K562 (cell line): ENCODE measurements at regions not wholly inside any gene's neighbourhood (a gene's known extent, or its start where the extent isn't known, plus 50 kb on each side); places are given as distances from the start of the nearest gene placed in this dataset.

ENCODE experiments used
- E2F1 ChIP-seq: sonication (generic); formaldehyde crosslinking; IDR thresholded peaks from 2 replicates; pipeline ENCODE4 v1.8.1; 2023; ENCODE audit warnings: mild to moderate bottlenecking, missing genetic modification reagents, moderate library complexity
- ETV6 ChIP-seq, 3 experiments: fragments of 150-350 bp in 1 of 3; sonication (generic) in 1 of 3; formaldehyde crosslinking in 1 of 3; IDR thresholded peaks; 2 replicates each; pipeline versions ENCODE4 v1.6.1 to v1.8.0; 2014 to 2022; ENCODE audit warnings: borderline replicate concordance in 2 of 3, low read depth in 2 of 3, antibody characterized with exemption in 1 of 3, low read length in 1 of 3, mild to moderate bottlenecking in 1 of 3, missing genetic modification reagents in 1 of 3
- NFE2 ChIP-seq: IDR thresholded peaks from 2 replicates; pipeline ENCODE4 v1.6.1; 2014; ENCODE audit warnings: antibody characterized with exemption, low read depth
- NR4A1 ChIP-seq, 2 experiments: fragments of 250-450 bp in 1 of 2; fragments of 450-650 bp in 1 of 2; sonication (Bioruptor Pico) in 1 of 2; IDR thresholded peaks; 2 replicates each; pipeline versions ENCODE4 v1.4.0 to v1.6.1; 2016 to 2020; ENCODE audit warnings: mild to moderate bottlenecking in 2 of 2, missing compliant biosample characterization in 1 of 2, missing genetic modification characterization in 1 of 2, moderate library complexity in 1 of 2
- OTX1 ChIP-seq: fragments of 450-650 bp; formaldehyde crosslinking; IDR thresholded peaks from 2 replicates; pipeline ENCODE4 v1.4.0; 2022; ENCODE audit warnings: mild to moderate bottlenecking
- PHB2 ChIP-seq: fragments of 450-650 bp; IDR thresholded peaks from 2 replicates; pipeline ENCODE4 v1.6.1; 2017; ENCODE audit warnings: low read depth
- ZFP36 ChIP-seq: fragments of 150-350 bp; IDR thresholded peaks from 2 replicates; pipeline ENCODE4 v1.6.1; 2018; ENCODE audit warnings: low read length, low read depth; ENCODE audit not compliant: partially characterized antibody
- ZKSCAN1 ChIP-seq: fragments of 150-350 bp; IDR thresholded peaks from 2 replicates; pipeline ENCODE4 v1.6.1; 2016; ENCODE audit warnings: low read depth, low read length
- ZKSCAN8 ChIP-seq: fragments of 200-800 bp; sonication (Bioruptor generic); IDR thresholded peaks from 2 replicates; pipeline ENCODE4 v1.6.1; 2016; ENCODE audit warnings: missing genetic modification characterization, missing compliant biosample characterization
- ZNF175 ChIP-seq: fragments of 200-800 bp; sonication (Bioruptor generic); IDR thresholded peaks from 2 replicates; pipeline ENCODE4 v1.6.1; 2016; ENCODE audit warnings: low read depth, mild to moderate bottlenecking, missing genetic modification characterization, missing compliant biosample characterization
- ZNF263 ChIP-seq: sonication (generic); formaldehyde crosslinking; IDR thresholded peaks from 2 replicates; pipeline ENCODE4 v1.8.0; 2022; ENCODE audit warnings: mild to moderate bottlenecking, missing genetic modification reagents, borderline replicate concordance
- ZNF644 ChIP-seq: fragments of 200-800 bp; sonication (Bioruptor generic); IDR thresholded peaks from 2 replicates; pipeline ENCODE4 v1.6.1; 2016; ENCODE audit warnings: low read depth, missing genetic modification characterization, missing compliant biosample characterization
- TF ChIP-seq, protein P1 (sequence below), 2 experiments: IDR thresholded peaks in 1 of 2; conservative IDR thresholded peaks in 1 of 2; 2 replicates each; pipeline ENCODE4 v1.6.1; 2016; ENCODE audit warnings: low read depth in 2 of 2, mild to moderate bottlenecking in 1 of 2, missing compliant biosample characterization in 1 of 2, missing genetic modification characterization in 1 of 2, moderate library complexity in 1 of 2
- TF ChIP-seq, protein P2 (sequence below): sonication (generic); formaldehyde crosslinking; IDR thresholded peaks from 2 replicates; pipeline ENCODE4 v1.8.0; 2022; ENCODE audit warnings: missing genetic modification reagents, mild to moderate bottlenecking, moderate library complexity, borderline replicate concordance
- TF ChIP-seq, protein P3 (sequence below): fragments of 450-650 bp; IDR thresholded peaks from 2 replicates; pipeline ENCODE4 v1.6.1; 2016; ENCODE audit warnings: mild to moderate bottlenecking

GRCh38 chr2:217092710-217093379, 233.0 kb upstream of the TNP1 start (continued):
- TF ChIP-seq E2F1 (CRISPR knock-in tag) (no peak), ZNF175 (peak; percentile 51; the same call in 1 of the 2 replicates), ETV6 (IDR thresholded peaks at IDR 0.05; ENCODE audit: borderline replicate concordance in 1 of 2, low read depth in 2 of 2, low read length in 1 of 2) (0 out of 4 replicates have a peak, but pooled peaks of 1 of the 2 experiments have one; percentile 36), ETV6 (CRISPR knock-in tag; IDR thresholded peaks at IDR 0.05; ENCODE audit: borderline replicate concordance) (no peak), ZFP36 (peak; percentile 10), ZKSCAN8 (CRISPR knock-in tag) (peak; percentile 41; the same call in 1 of the 2 replicates), PHB2 (peak; percentile 91), OTX1 (CRISPR knock-in tag) (no peak), ZNF644 (tag) (0 out of 2 replicates have a peak, but pooled peaks have one; percentile 51), ZNF263 (no peak), ZKSCAN1 (peak; percentile 81), NFE2 (0 out of 2 replicates have a peak, but pooled peaks have one; percentile 36), NR4A1 (CRISPR knock-in tag; IDR thresholded peaks at IDR 0.05) (no peak), NR4A1 (tag; IDR thresholded peaks at IDR 0.05) (0 out of 2 replicates have a peak, but pooled peaks have one; percentile 35)
- TF ChIP-seq, protein P1, sequence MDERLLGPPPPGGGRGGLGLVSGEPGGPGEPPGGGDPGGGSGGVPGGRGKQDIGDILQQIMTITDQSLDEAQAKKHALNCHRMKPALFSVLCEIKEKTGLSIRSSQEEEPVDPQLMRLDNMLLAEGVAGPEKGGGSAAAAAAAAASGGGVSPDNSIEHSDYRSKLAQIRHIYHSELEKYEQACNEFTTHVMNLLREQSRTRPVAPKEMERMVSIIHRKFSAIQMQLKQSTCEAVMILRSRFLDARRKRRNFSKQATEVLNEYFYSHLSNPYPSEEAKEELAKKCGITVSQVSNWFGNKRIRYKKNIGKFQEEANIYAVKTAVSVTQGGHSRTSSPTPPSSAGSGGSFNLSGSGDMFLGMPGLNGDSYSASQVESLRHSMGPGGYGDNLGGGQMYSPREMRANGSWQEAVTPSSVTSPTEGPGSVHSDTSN (CRISPR knock-in tag; IDR thresholded peaks at IDR 0.05; ENCODE audit: low read depth): no peak
- TF ChIP-seq, protein P1 (tag; conservative IDR thresholded peaks at IDR 0.05; ENCODE audit: low read depth): peak; percentile 35; the same call in 1 of the 2 replicates
- TF ChIP-seq, protein P2, sequence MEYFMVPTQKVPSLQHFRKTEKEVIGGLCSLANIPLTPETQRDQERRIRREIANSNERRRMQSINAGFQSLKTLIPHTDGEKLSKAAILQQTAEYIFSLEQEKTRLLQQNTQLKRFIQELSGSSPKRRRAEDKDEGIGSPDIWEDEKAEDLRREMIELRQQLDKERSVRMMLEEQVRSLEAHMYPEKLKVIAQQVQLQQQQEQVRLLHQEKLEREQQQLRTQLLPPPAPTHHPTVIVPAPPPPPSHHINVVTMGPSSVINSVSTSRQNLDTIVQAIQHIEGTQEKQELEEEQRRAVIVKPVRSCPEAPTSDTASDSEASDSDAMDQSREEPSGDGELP: peak; percentile 83
- TF ChIP-seq, protein P3, sequence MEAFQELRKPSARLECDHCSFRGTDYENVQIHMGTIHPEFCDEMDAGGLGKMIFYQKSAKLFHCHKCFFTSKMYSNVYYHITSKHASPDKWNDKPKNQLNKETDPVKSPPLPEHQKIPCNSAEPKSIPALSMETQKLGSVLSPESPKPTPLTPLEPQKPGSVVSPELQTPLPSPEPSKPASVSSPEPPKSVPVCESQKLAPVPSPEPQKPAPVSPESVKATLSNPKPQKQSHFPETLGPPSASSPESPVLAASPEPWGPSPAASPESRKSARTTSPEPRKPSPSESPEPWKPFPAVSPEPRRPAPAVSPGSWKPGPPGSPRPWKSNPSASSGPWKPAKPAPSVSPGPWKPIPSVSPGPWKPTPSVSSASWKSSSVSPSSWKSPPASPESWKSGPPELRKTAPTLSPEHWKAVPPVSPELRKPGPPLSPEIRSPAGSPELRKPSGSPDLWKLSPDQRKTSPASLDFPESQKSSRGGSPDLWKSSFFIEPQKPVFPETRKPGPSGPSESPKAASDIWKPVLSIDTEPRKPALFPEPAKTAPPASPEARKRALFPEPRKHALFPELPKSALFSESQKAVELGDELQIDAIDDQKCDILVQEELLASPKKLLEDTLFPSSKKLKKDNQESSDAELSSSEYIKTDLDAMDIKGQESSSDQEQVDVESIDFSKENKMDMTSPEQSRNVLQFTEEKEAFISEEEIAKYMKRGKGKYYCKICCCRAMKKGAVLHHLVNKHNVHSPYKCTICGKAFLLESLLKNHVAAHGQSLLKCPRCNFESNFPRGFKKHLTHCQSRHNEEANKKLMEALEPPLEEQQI: peak; percentile 73; the same call in 1 of the 2 replicates
